Central memory CD4-positive, alpha-beta T cell (primary cell): ENCODE measurements at regions not wholly inside any gene's neighbourhood (a gene's known extent, or its start where the extent isn't known, plus 50 kb on each side); places are given as distances from the start of the nearest gene placed in this dataset.

Experiments used
- DNase-seq: peaks from one replicate; pipeline ENCODE4 v3.0.0; 2022

DNA sequence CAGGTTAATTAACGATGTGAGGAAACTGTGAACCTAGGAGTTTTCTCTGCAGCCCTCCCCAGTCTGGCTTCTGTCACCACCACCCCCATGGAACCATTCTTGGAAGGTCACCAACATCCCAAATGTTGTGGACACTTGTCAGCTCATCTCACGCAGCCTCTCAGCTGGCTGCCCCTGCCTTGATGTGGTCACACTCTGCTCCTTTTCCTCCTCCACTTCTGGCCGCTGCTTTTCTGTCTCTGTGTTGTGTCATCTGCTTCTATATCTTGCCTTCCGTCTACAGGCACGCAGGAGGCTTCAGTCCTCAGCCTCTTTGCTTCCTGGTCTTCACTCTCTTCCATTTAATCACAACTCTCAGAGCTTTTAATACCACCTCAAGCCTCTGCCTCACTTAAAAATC, 371.5 kb upstream of the SLIT2 start:
- no peak for DNase-seq

DNA sequence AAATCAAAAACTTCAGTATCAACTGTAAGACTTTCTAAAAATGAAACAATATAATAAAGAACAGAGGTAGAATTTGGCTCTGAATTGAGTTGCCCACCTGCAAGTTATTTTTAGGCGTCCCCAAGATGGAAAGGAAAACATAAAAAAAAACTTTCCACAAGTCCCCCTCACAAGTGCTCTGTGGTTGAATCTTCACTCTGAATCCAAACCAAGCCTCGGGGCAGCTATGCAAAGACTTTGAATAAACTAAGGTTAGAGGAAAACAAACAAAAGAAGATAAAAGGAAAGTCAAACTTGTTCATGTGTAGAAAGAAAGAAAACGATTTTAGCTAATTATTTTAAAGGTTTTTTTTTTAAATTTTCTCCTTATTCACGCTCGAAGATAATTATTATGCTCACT, 372.4 kb upstream of the SLIT2 start:
- no peak for DNase-seq

DNA sequence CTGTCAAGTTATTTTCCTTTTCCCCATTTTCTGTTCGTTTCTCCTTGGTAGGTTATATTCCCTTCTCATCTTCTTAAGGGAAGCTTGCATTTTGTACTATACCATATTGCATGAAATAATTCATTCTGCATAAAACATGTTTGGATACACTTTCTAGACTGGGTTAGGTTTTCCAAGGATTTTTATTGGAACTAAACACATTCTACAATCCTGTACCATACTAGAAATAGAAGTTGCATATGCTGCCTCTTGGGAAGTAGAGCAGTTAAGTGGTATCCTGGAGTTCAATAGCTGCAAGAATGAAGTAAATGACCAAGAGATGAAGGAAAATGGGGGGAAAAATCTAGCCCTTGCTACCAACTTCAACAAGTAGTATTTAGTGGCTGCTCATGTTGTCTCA, 393.7 kb upstream of the SLIT2 start:
- no peak for DNase-seq

DNA sequence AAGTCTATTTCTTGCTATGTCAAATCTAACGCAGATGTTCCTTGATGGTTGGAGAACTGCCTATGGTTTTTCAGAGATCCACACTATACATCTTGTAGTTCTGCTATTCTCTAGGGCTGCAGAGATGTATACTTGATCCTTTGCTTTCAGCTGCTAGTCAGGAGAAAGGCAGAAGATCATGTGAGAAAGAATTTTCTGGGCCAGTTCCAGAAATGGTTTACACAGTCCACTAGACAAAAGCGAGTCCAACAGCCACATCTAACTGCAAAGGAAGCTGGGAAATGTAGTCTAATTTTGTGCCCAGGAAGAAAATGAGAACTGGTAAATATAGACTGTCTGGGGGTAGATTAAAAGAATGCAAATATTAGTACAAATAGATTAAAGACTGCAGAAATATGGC, 394.3 kb upstream of the SLIT2 start:
- DNase-seq = no peak

DNA sequence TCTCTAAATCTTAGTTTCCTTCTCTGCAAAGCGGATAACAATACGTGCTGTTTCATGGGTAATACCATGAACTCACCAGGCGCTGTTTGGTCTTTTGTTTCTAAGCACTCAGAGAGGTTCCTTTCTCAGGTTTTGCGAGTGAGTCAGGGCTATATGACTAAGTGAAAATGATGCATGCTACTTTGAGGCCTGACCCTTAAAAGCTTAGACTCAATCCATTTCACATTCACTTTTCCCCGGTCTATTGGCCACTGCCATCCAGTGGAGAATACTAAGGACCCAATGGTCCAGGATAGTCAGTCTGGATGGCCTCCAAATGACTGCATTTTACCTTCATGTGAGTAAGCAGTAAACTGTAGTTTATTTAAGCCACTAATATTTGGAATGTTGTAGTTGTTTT, 400.8 kb upstream of the SLIT2 start:
- DNase-seq = no peak

DNA sequence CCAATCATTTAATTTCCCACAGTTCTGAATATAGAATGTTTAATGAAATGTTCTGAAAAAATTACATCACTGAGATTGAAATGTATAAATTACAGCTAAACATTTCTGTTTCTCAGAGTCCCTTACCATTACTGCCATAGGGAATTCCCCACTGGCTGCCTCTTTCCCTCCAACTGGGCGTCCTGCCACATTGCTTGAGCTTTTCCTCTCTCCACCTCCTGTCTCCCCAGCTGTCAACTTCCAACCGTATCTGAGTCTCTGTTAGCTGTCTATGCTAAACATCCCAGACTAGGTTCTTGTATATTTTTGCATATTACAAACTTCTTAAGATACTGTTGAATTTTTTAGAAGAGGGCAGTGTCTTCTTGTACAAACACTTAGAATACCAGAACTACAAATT, 407.3 kb upstream of the SLIT2 start:
- no peak for DNase-seq

DNA sequence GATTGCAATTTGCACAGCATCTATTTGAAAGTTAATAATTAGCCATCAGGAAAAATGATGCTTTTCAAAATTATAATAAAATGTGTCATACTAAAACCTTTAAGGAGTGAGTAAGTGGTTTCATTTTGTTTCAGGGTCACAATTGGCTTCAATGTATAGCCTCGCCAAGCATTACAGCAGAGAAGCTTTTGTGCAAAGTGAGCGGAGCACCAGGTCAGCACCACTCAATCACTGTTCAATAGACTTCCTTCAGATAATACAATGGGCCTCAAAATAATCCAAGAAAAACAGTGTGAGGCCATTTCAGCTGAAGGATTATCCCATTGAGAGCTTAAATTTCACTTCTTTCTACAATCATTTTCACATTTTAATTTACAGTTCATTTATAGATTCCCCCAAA, 409.2 kb upstream of the SLIT2 start:
- DNase-seq = no peak

DNA sequence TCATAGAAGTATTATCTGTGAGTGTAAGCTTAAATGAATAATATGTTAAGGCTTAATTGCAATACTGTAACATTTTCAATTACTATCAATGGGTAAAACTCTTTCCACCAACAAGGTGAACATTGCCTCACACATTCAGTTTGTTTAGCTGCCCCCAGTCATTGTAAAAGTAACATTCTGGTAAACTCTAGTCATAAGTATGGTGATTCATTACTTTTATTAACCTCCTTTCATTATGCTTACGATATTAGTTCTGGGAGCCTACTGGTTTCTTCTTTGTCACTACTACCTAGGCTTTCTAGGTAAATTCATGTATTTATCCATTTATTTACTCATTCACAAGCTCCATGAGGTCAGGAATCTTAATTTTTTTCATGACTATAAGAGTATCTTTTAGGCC, 412.8 kb upstream of the SLIT2 start:
- DNase-seq = no peak

DNA sequence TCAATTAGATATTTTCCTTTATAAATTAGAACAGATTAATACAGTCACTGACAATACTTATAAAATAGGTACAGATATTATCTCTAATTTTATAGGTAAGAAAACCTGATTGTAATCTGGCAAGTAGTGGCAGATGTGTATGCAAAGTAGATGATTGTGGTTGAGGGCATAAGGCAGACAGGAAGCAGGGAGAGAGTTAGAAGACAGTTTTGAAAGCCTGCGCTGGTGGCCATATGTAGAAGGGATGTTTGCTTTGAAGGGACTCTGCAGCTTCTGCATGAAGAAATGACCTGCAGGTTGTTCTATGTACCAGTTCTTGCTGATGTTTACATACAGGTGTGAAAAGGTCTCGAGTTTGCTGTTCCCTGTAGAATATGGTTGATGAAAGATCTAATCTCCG, 416.3 kb upstream of the SLIT2 start:
- no peak for DNase-seq

DNA sequence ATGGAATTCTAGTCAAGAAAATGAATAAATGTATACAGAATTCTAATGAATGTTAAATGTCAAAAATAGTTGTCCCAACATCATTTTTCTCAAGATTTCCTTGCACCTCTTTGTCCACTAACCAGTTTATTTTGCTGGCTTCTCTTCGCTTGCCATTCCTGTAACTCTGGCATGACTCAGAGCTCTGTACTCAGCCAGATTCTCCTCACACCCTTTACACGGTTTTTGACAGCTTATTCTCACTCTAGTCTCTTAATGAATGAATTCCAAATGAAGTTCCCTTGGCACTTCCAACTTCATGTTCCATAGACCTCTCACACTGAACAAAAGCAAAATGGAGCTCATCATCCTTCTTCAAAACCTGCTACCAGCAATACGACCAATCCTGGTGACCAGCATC, 419.3 kb upstream of the SLIT2 start:
- no peak for DNase-seq

DNA sequence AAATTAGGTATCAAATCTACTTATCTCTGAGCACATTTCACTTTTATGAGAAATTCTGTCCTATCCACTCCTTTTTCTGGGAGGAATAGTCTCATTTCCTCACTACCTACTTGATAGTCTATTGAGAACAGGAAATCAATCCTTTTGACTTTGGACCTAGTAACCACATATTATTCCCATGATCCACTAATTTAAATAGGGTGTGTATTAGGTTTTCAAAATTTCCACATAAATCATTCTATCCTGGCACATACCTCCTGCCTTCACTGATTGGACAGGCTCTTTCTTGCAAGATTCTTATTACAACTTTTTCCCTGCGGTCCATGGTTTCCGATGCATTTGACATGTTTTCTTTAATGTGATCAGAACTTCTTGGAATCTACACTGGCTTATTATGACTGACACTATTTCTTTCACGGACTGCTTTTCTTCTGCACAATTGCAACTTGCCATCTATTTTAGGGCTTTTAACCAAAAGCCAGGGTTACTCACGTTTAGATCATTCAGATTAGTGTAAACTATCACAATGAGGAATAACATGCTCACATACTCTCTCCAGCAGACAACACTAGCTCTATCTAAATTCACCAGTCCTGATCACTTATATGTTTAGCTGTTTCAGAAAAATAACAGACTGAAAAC, 419.9 kb upstream of the SLIT2 start:
- DNase-seq = no peak

DNA sequence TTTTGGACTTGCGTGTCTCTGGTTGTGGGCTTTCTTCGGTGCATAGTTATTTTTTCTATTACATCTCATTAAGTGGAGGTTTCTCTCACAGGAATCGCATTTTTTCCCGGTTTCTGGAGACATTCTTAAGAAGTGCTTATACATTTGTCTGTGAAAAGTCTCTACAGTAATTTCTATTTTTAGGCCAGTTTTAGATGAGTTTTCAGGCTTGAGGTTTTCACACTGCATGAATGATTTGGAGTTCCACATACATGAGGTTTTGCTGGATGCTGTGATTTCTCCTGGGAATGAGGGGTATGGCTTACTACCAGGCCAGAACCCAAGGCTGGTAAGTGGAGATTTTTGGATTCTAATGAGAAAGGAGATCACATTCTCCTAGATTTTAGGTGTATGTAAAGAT, 422.6 kb upstream of the SLIT2 start:
- no peak for DNase-seq

DNA sequence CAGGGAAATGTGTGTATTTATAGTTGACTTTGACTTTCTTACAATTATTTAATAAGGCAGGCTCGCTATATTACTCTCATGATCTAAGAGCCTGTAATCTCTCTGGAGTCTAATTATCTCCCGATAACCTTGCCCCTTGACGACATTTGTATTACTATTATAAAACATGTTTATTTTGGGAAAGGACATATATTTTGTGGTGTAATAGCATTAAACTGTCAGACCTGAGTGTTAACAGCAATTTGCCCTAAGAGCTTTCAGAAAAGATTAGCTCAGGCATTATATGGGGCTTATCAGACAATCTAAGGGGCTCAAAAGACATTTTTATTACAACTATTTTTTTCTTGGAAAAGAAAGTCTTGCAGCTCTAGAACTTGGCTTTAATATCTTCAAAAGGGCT, 427.9 kb upstream of the SLIT2 start:
- no peak for DNase-seq

DNA sequence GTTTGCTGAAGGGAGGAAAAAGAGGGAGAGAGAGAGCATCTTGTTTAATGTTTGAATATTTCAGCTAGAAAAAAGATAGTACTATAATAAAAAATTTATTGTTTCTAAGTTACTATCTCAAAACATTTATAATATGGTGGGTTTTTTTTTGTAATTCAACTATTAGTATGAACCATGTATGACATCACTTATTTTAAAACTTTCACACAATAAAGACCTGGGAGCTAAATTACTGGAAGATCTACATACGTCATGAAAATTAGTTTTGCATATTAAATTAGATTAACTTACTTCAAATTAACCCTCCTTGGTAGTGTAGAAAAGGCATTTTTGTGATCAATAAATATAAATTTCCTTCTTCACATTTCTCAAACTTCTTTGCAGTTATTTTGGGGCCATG, 432.0 kb upstream of the SLIT2 start:
- no peak for DNase-seq

DNA sequence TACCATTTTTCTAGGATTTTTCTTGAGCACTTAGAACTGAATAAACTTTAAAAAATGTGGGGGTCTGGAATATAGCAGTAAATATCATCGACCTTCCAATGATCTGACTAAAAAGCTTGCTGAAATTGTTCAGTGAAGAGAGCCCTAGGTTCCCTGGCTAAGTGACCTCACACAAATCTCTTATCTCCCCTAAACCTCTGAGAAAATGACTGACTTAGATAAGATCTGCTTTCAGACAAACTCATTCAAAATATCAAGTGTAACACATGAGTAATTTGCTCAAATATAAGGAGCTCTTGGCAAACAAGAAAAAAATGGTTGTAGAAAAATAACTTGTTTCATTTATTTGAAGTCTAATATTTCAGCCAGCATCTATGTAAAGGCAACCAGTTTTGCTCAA, 441.7 kb upstream of the SLIT2 start:
- no peak for DNase-seq

DNA sequence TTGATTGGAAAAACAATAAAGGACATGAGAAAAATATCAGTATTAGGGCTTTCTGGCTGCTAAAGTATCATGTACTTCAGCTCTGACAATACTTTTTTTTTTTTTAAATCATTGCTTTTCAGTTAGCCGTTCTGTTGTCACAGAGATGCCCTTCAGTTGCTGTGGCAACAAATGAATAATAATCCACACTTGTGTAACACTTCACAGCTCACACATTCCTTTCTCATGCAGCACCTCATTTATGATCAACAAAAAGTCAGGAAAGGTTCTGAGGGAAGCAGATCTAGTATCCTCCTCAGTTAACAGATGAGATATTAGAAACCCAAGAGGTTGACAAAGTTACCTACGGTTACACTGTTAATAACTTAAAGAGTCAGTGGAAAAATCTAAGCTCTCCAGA, 444.2 kb upstream of the SLIT2 start:
- no peak for DNase-seq

DNA sequence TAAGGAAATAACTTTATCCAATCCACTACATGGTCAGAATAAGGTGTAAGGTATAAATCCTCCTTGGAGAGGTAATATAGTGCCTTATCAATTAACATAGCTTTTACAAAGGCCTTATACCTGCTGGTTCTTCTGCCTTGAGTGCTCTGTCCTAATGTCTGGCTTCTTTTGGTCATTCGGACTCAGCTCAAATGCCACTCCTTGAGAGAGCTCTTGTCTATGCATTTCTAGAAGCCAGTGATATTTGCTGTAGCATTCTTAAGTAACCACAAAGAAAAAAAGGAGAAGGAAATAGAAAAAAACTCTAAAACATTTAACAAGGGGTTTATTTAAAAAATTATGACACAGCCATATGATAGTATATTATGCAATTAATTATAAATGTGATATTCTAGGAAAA, 444.8 kb upstream of the SLIT2 start:
- DNase-seq = no peak

DNA sequence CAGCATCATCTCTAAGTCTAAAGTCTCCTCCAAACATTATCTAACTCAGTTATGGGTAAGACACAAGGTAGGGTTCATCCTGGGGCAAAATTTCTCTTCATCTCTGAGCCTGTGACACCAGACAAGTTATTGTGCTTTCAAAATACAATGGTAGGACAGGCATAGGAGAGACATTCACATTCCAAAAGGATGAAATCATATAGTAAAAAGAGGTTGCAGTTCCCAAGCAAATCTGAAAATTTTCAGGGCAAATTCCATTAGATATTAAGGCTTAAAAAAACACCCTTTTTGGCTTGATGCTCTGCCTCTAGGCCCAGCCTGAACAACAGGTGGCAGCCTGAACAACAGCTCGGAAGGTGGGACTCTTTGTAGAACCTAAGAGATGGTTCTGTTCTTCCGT, 448.3 kb upstream of the SLIT2 start:
- DNase-seq = no peak

DNA sequence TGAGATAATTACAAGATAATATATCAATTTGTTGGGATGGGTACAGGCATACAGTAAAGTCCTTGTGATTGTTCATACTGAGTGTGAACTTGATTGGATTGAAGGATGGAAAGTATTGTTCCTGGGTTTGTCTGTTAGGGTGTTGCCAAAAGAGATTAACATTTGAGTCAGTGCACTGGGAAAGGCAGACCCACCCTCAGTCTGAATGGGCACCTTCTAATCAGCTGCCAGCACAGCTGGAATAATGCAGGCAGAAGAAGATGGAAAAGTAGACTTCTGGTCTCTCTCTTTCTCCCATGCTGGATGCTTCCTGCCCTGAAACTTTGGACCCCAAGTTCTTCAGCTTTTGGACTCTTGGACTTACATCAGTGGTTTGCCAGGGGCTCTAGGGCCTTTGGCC, 457.9 kb upstream of the SLIT2 start:
- no peak for DNase-seq

DNA sequence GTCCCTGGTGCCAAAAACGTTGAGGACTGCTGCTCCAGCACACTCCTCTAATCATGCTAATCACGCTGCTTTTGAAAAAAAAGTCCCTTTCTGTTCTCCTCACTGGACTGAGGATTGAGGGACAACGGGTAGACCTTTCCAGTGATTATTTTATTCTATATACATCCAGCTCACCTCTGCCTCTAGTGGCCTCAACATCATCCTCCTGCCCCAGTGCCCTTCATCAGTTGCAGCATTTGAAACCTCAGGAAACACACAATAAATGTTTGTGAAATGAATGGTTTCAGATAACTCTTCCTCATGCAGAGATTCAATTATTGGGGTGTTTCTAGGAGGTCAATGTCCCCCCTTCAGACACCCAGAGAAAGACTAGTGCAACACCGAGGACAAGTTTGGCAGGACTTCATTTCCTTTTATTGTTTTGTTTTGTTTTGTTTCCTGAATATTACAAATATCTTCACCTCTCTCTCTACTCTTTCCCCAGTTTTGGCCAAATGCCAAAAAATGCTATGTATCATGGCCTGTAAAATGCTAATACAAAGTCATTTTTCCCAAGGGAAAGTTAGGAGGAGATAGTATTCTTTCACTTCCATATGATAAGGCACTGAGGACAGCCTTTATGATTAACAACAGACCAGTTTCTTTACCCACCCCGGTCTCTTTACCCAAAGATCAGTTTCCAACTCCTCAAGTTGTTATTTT, 460.1 kb upstream of the SLIT2 start:
- no peak for DNase-seq

DNA sequence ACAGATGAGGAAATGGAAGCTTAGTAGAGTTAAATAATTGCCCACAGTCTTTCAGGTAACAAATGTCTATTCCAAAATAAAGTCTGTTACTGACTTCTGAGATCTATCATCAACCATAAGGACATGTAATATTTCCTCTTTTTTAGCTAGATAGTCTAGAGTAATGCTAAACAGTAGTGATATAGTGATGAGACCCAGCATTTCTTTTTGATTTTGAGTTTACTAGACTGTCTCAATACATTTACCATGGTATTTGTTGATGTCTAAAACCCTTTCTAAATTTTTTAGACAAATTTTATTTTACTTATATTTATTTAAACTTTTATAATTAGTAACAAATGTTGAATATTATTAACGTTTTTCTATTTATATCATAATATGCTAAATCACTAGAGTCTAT, 465.1 kb upstream of the SLIT2 start:
- DNase-seq = no peak

DNA sequence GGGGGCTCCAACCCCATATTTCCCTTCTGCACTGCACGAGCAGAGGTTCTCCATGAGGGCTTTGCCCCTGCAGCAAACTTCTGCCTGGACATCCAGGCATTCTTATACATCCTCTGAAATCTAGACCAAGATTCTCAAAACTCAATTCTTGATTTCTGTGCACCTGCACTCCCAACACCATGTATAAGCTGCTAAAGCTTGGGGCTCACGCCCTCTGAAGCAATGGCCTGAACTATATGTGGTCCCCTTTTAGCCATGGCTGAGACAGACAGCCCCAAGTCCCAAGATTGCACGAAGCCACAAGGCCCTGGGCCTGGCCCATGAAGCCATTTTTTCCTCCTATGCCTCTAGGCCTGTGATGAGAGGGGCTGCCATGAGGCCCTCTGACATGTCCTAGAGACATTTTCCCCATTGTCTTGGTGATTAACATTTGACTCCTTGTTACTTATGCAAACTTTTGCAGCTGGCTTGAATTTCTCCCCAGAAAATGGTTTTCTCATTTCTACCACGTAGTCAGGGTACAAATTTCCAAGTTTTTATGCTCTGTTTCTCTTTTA, 468.0 kb upstream of the SLIT2 start:
- no peak for DNase-seq

DNA sequence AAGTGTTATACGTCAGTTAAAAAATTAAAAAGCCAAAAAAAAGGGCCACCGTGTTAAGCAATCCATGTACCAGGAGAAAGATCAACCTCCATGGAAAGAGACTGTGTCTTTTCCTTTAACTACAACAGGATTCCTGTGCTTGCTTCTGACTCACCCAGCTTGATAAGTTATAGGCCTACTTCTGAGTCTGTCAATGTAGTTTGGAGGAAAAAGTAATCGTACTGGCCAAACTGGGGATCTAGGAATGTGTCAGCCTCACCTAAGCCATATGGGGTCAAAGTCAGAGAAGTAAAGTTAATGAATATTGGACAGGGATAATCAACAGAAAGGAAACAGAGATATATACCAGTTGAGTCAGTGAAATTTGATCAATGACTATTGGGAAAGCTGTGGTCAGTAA, 470.8 kb upstream of the SLIT2 start:
- DNase-seq = no peak

DNA sequence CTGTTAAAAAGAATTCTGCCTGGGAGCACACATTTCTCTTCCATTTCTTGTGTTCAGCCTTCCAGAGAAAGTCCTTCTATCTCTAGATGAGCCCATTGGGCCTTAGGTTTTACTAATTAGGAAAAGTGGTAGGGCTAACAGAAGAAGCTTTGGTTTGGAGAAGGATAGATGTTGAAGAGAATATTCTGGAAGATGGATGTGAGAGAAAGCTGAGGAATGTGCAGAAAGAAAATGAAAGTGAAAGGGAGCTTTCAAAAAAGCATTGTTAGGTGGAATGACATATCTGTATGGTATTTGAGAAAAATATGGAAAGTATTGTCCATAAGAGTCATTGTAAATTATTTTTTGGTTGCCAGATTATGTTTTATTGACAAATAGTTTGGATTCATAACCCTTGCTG, 474.8 kb upstream of the SLIT2 start:
- DNase-seq = no peak

DNA sequence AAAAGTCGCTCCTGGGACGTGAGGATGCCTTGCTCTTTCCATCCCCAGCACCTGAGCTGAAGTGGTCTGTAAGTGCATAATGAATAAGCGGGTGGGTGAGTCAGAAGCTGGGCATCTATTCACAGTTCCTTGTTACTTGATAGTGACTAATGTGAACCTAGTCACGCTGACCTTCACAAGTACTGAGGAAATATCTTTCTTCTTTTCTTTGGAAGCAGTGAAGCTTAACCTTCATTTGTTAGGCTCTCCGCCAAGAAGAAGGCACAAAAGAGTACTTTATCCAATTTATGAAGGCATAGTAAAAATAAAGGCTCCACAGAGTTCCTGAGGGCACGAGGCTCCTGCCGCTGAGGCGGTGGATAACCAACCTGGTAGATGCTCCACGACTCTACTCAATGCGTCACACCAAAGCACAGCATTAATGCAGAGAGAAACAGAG, 475.7 kb upstream of the SLIT2 start:
- DNase-seq = no peak
